ACC112 (cell line): ENCODE measurements at regions not wholly inside any gene's neighbourhood (a gene's known extent, or its start where the extent isn't known, plus 50 kb on each side); places are given as distances from the start of the nearest gene placed in this dataset.

ENCODE experiments used
- H2AFZ ChIP-seq: fragments of 200-600 bp; sonication (generic); one replicate; pipeline ENCODE4 v1.6.0; 2017; ENCODE audit warnings: antibody characterized with exemption, low read length; ENCODE audit not compliant: unreplicated experiment
- H3K27ac ChIP-seq: fragments of 200-600 bp; sonication (generic); 2 replicates; pipeline ENCODE4 v1.5.1; 2014; ENCODE audit warnings: low read depth, mild to moderate bottlenecking, antibody characterized with exemption, low read length, moderate library complexity
- H3K27me3 ChIP-seq: fragments of 200-600 bp; sonication (generic); 2 replicates; pipeline ENCODE4 v1.6.1; 2014; ENCODE audit warnings: mild to moderate bottlenecking, antibody characterized with exemption, low read length, moderate library complexity, mixed read lengths; ENCODE audit not compliant: insufficient read depth
- H3K36me3 ChIP-seq: fragments of 200-600 bp; sonication (generic); 2 replicates; pipeline ENCODE4 v1.6.1; 2016; ENCODE audit warnings: mild to moderate bottlenecking, antibody characterized with exemption, low read length, moderate library complexity, mixed read lengths; ENCODE audit not compliant: insufficient read depth
- H3K4me1 ChIP-seq: fragments of 200-600 bp; sonication (generic); one replicate; pipeline ENCODE4 v1.6.1; 2016; ENCODE audit warnings: low read length, mixed read lengths; ENCODE audit not compliant: insufficient read depth, unreplicated experiment, control insufficient read depth
- H3K4me3 ChIP-seq: fragments of 200-600 bp; sonication (generic); 2 replicates; pipeline ENCODE4 v1.5.1; 2014; ENCODE audit warnings: mild to moderate bottlenecking, low read depth, low read length
- H3K79me2 ChIP-seq: fragments of 200-600 bp; sonication (generic); one replicate; pipeline ENCODE4 v1.6.0; 2016; ENCODE audit warnings: low read length; ENCODE audit not compliant: control insufficient read depth, unreplicated experiment, insufficient read depth

DNA sequence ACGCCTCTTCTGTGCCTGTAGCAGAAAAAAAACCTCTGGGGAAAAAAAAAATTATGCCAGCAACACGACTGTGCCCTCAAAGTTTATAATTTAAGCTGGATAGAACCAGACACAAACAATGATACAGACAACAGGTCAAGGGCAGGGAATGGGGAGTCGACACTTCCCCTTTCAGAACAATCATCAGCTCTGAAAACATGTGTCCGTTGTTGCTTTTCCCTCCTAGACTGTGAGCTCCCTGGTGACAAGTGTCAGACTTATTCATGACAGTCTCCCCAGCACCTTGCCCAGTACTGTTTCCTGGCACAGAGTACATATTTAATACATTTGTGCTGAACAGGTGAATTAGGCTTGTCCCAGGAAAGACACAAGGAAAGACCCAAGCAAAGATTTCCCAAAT is 178.3 kb downstream of the SOX9 start:
- Histone ChIP-seq H3K79me2 (no peaks in the 10 kb centered on the region), H3K4me3 (no peak overlapping the region), H3K27me3 (peaks cover 3% of the 10 kb centered on the region; the same call in 1 of the 2 replicates), H3K36me3 (no peaks in the 10 kb centered on the region), H3K4me1 (peaks cover 22% of the 10 kb centered on the region), H2AFZ (no peak overlapping the region), H3K27ac (no peak overlapping the region)

DNA sequence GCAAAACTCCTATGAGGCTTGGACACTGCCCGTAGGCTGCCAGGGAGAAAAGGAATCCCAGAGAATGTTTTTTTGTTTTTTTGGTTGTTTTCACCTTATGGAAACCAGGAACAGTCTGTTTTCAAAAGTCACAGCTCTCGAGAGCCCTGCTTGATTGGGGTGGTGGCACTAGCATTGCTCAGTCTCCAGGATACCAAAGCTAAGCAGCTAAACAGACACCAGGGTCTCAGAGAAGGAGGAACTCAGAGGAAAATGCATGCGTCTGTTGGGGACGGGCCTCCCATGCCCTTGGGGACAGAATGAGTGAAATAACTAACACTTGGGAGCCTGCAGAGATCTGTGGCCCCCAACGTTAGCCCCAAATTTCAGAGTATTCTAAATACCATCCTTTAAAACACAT is 178.8 kb downstream of the SOX9 start:
- H3K79me2 ChIP-seq: no peaks in the 10 kb centered on the region
- H3K27me3 ChIP-seq: no peaks in the 10 kb centered on the region
- no peak overlapping the region for H3K27ac ChIP-seq
- H3K4me3 ChIP-seq: no peak overlapping the region
- H2AFZ ChIP-seq: no peak overlapping the region
- H3K4me1 ChIP-seq: peaks cover 22% of the 10 kb centered on the region
- no peaks in the 10 kb centered on the region for H3K36me3 ChIP-seq

DNA sequence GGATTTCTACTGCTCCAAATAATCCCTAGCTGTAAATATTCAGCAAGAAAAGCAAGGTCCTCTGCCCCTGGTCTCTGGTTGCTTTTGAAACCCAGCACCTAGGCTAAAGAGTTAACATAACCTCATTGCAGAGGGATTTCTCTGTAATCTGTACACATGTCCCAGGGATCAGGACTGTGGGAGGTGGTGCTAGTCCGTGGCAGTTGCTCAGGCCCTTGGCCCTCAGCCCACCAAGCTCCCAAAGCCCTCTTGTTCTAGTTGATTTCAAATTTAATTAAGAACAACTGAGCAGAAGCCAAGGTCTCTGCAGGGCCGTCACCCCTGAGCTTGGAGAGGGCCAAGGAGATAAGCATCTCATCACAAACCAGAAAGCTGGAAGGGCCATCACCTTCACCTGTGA is 181.1 kb downstream of the SOX9 start:
- Histone ChIP-seq H2AFZ (no peak overlapping the region), H3K4me1 (peaks cover 26% of the 10 kb centered on the region), H3K27ac (no peak overlapping the region), H3K36me3 (no peaks in the 10 kb centered on the region), H3K4me3 (no peak overlapping the region), H3K79me2 (no peaks in the 10 kb centered on the region), H3K27me3 (no peaks in the 10 kb centered on the region)

- Histone ChIP-seq H2AFZ (no peak overlapping the region), H3K36me3 (no peaks in the 10 kb centered on the region), H3K4me1 (peaks cover 18% of the 10 kb centered on the region), H3K27me3 (0 out of 2 replicates have a peak, but pooled peaks cover 4% of the 10 kb centered on the region), H3K79me2 (no peaks in the 10 kb centered on the region), H3K4me3 (no peak overlapping the region), H3K27ac (no peak overlapping the region)
These were observed 181.9 kb downstream of the SOX9 start for GRCh38 chr17:72302735-72303134.

DNA sequence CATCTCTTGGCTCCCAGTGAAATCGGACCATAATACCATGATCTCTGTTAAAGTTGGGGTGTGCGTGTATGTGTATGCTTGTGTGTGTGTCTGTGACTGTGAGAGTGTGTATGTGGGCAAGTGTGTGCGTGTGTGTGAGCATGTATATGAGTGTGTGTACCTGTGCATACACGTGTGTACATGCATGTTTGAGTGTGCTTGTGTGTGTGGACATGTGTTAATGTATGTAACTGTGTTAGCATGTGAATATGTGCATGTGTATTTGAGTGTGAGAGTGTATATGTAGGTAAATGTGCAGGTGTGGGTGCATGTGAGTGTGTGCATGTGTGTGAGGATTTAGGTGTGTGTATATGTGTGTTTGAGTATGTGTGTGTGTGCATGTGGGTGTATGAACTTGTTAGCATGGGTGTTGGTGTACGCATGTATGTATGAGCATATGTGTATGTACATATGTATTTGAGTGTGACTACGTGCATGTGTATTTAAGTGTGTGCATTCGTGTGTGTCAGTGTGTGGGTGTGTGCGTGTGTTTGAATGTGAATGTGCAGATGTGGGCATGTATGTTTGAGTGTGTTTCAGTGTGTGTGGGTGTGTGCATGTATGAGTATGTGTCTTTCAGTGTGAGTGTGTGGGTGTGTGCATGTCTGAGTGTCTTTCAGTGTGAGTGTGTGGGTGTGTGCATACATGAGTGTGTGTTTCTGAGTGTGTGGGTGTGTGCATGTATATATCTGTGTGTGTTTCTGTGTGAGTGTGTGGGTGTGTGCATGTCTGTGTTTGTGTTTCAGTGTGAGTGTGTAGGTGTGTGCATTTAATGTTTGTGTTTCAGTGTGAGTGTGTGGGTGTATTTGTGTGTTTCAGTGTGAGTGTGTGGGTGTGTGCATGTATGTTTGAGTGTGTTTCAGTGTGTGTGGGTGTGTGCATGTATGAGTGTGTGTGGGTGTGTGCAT is 183.2 kb downstream of the SOX9 start:
- Histone ChIP-seq H3K4me1 (peaks cover 13% of the 10 kb centered on the region), H3K27me3 (0 out of 2 replicates have a peak, but pooled peaks cover 7% of the 10 kb centered on the region), H3K36me3 (no peaks in the 10 kb centered on the region), H2AFZ (no peak overlapping the region), H3K79me2 (no peaks in the 10 kb centered on the region), H3K4me3 (no peak overlapping the region), H3K27ac (no peak overlapping the region)

- no peak overlapping the region for H2AFZ ChIP-seq
- H3K79me2 ChIP-seq: no peaks in the 10 kb centered on the region
- no peaks in the 10 kb centered on the region for H3K36me3 ChIP-seq
- H3K27me3 ChIP-seq: 0 out of 2 replicates have a peak, but pooled peaks cover 7% of the 10 kb centered on the region
- no peak overlapping the region for H3K4me3 ChIP-seq
- H3K4me1 ChIP-seq: peaks cover 13% of the 10 kb centered on the region
- H3K27ac ChIP-seq: no peak overlapping the region
These were observed 184.0 kb downstream of the SOX9 start for GRCh38 chr17:72304859-72305258.

- H3K4me3 ChIP-seq: peak overlapping the region; percentile 52
- H3K36me3 ChIP-seq: no peaks in the 10 kb centered on the region
- H3K27me3 ChIP-seq: 0 out of 2 replicates have a peak, but pooled peaks cover 7% of the 10 kb centered on the region
- no peaks in the 10 kb centered on the region for H3K79me2 ChIP-seq
- peaks cover 13% of the 10 kb centered on the region for H3K4me1 ChIP-seq
- H2AFZ ChIP-seq: peak overlapping the region; percentile 94
- H3K27ac ChIP-seq: no peak overlapping the region
These were observed 184.7 kb downstream of the SOX9 start for GRCh38 chr17:72305472-72305871.

DNA sequence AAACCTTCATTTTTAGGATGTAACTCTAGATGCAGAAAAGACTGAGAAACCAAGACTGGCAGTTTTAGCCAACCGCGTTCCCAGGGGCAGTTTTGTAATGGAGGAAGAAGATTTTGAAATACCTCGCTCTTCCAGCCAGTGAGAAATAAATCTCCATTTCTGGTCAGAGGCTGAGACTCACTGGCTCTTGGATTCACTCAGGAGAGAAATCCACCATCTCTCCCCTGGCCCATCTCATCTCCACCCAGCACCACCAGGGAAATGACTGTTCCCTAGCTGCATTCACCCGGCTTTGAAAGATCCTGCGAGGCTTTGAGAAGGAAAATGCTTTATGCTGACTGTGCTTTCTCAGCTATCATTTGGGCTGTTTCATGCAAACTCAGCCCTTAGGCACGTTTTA is 185.2 kb downstream of the SOX9 start:
- Histone ChIP-seq H3K4me1 (peaks cover 13% of the 10 kb centered on the region), H3K27me3 (0 out of 2 replicates have a peak, but pooled peaks cover 7% of the 10 kb centered on the region), H3K27ac (no peak overlapping the region), H3K79me2 (no peaks in the 10 kb centered on the region), H3K36me3 (no peaks in the 10 kb centered on the region), H3K4me3 (peak overlapping the region; percentile 52), H2AFZ (peak overlapping the region; percentile 94)

GRCh38 chr17:72307836-72308235 is 187.0 kb downstream of the SOX9 start:
- Histone ChIP-seq H2AFZ (no peak overlapping the region), H3K36me3 (no peaks in the 10 kb centered on the region), H3K4me1 (peaks cover 13% of the 10 kb centered on the region), H3K79me2 (no peaks in the 10 kb centered on the region), H3K27ac (no peak overlapping the region), H3K27me3 (0 out of 2 replicates have a peak, but pooled peaks cover 7% of the 10 kb centered on the region), H3K4me3 (no peak overlapping the region)

- H3K4me1 ChIP-seq: peaks cover 13% of the 10 kb centered on the region
- H3K4me3 ChIP-seq: no peak overlapping the region
- H3K27me3 ChIP-seq: peaks cover 17% of the 10 kb centered on the region
- H3K36me3 ChIP-seq: no peaks in the 10 kb centered on the region
- H2AFZ ChIP-seq: no peak overlapping the region
- no peak overlapping the region for H3K27ac ChIP-seq
- no peaks in the 10 kb centered on the region for H3K79me2 ChIP-seq
These were observed 188.0 kb downstream of the SOX9 start for GRCh38 chr17:72308744-72309385.
